ENCODE measurements at regions not wholly inside any gene's neighbourhood (a gene's known extent, or its start where the extent isn't known, plus 50 kb on each side); places are given as distances from the start of the nearest gene placed in this dataset.

GRCh38 chr16:82541103-82541502 lies 85.7 kb upstream of the CDH13 start (continued):
- no peak for TF ChIP-seq TBP (IDR thresholded peaks at IDR 0.05; ENCODE audit: low read depth, low read length)

GRCh38 chr16:82535764-82536163 lies 91.0 kb upstream of the CDH13 start:
- Histone ChIP-seq H2BK5ac (ENCODE audit: low read depth, low read length) (no peak overlapping the region), H4K5ac (ENCODE audit: insufficient read length, low read depth, low read length) (no peak overlapping the region), H3K4me2 (ENCODE audit: insufficient read depth in 1 of 2, low read depth in 2 of 2, low read length in 2 of 2) (no peak overlapping the region), H3K4me1 (replicated peaks in 1 of 4; ENCODE audit: control insufficient read depth in 3 of 4, insufficient read depth in 4 of 4, low read length in 3 of 4) (no peaks in the 10 kb centered on the region), H3K14ac (ENCODE audit: insufficient read length) (no peak overlapping the region), H3K79me1 (ENCODE audit: low read depth, low read length) (no peaks in the 10 kb centered on the region), H3K27me3 (replicated peaks in 1 of 4; ENCODE audit: control insufficient read depth in 3 of 4, extremely low read depth in 1 of 4, insufficient read depth in 3 of 4, low read length in 3 of 4) (no peaks in the 10 kb centered on the region), H2BK15ac (ENCODE audit: low read length) (no peak overlapping the region), H3K4ac (replicated peaks; ENCODE audit: insufficient read length, low read depth, low read length) (no peak overlapping the region), H3K4me3 (ENCODE audit: extremely low read depth in 1 of 4, insufficient read depth in 2 of 4, low read depth in 3 of 4, low read length in 4 of 4) (no peak overlapping the region), H3K23me2 (ENCODE audit: low read depth, low read length) (no peaks in the 10 kb centered on the region), H3K9me3 (ENCODE audit: insufficient read depth in 2 of 2, low read depth in 1 of 2, low read length in 1 of 2) (no peaks in the 10 kb centered on the region), H2AK5ac (ENCODE audit: low read depth, low read length) (no peak overlapping the region), H2AFZ (ENCODE audit: low read length) (no peak overlapping the region), H4K8ac (ENCODE audit: extremely low read depth, insufficient read depth, low read length) (no peak overlapping the region), H3K27ac (ENCODE audit: low read depth, low read length) (no peak overlapping the region), H3K23ac (ENCODE audit: insufficient read length) (no peak overlapping the region), H2BK120ac (replicated peaks; ENCODE audit: low read depth, low read length) (no peak overlapping the region), H3K36me3 (ENCODE audit: control insufficient read depth in 2 of 4, insufficient read depth in 4 of 4, low read length in 3 of 4) (no peaks in the 10 kb centered on the region), H4K91ac (replicated peaks; ENCODE audit: insufficient read length, low read length) (no peak overlapping the region), H3K79me2 (ENCODE audit: control insufficient read depth in 1 of 2, insufficient read depth in 2 of 2, low read length in 2 of 2) (no peaks in the 10 kb centered on the region), H3K56ac (replicated peaks; ENCODE audit: insufficient read length, low read depth, low read length) (no peak overlapping the region), H3K18ac (ENCODE audit: extremely low read depth, low read length) (no peak overlapping the region), H2BK20ac (ENCODE audit: low read length) (no peak overlapping the region), H3K9ac (replicated peaks in 1 of 4; ENCODE audit: extremely low read depth in 1 of 4, low read depth in 3 of 4, low read length in 3 of 4) (no peak overlapping the region), H2BK12ac (ENCODE audit: low read depth, low read length) (no peak overlapping the region), H4K20me1 (replicated peaks in 1 of 2; ENCODE audit: control insufficient read depth in 1 of 2, insufficient read depth in 2 of 2, low read length in 2 of 2) (no peaks in the 10 kb centered on the region)
- POLR2A ChIA-PET (ENCODE audit: partially characterized antibody): no interaction called here
- CTCF ChIA-PET (ENCODE audit: partially characterized antibody): interaction anchor here (1.4 kb wide), 1 partner anchor 10 kb away, joined by 3 read pairs; no protein-coding TSS in a partner anchor
- DNase-seq (ENCODE audit: low read depth in 1 of 2, low spot score in 2 of 2) (no peak), FAIRE-seq (no peak)
- 85 to 100% methylated on average over 1 to 2 of the region's 2 CpGs for WGBS, 2 experiments (ENCODE audit: extremely low coverage in 1 of 2, insufficient coverage in 1 of 2, insufficient read length in 1 of 2, insufficient replicate concordance in 2 of 2, low coverage in 1 of 2, low lambda C conversion rate in 2 of 2, missing lambda C conversion rate in 1 of 2)
- TF ChIP-seq SRF (IDR thresholded peaks at IDR 0.05; ENCODE audit: low read depth, low read length) (no peak), HDAC6 (IDR thresholded peaks at IDR 0.05; ENCODE audit: low read depth, low read length) (no peak), SIN3A (conservative IDR thresholded peaks at IDR 0.05 in 1 of 2, IDR thresholded peaks at IDR 0.05 in 1 of 2; ENCODE audit: low read depth in 1 of 2, low read length in 2 of 2) (no peak), CTBP2 (IDR thresholded peaks at IDR 0.05; ENCODE audit: borderline replicate concordance, insufficient read depth, insufficient read length, low read length) (no peak), SIRT6 (IDR thresholded peaks at IDR 0.05; ENCODE audit: low read length) (no peak), TBP (IDR thresholded peaks at IDR 0.05; ENCODE audit: low read depth, low read length) (no peak), PHF8 (conservative IDR thresholded peaks at IDR 0.05; ENCODE audit: low read depth, low read length) (no peak), SAP30 (IDR thresholded peaks at IDR 0.05; ENCODE audit: insufficient read depth, insufficient replicate concordance, low read length) (no peak), CTCF (IDR thresholded peaks at IDR 0.05; ENCODE audit: control extremely low read depth in 1 of 3, insufficient read depth in 1 of 3, low read depth in 1 of 3, low read length in 3 of 3) (no peak), ZNF274 (IDR thresholded peaks at IDR 0.05; ENCODE audit: borderline replicate concordance, extremely low read depth, low read length) (no peak)

Measured in H1 (cell line).